ENCODE measurements at regions not wholly inside any gene's neighbourhood (a gene's known extent, or its start where the extent isn't known, plus 50 kb on each side); places are given as distances from the start of the nearest gene placed in this dataset.

DNA sequence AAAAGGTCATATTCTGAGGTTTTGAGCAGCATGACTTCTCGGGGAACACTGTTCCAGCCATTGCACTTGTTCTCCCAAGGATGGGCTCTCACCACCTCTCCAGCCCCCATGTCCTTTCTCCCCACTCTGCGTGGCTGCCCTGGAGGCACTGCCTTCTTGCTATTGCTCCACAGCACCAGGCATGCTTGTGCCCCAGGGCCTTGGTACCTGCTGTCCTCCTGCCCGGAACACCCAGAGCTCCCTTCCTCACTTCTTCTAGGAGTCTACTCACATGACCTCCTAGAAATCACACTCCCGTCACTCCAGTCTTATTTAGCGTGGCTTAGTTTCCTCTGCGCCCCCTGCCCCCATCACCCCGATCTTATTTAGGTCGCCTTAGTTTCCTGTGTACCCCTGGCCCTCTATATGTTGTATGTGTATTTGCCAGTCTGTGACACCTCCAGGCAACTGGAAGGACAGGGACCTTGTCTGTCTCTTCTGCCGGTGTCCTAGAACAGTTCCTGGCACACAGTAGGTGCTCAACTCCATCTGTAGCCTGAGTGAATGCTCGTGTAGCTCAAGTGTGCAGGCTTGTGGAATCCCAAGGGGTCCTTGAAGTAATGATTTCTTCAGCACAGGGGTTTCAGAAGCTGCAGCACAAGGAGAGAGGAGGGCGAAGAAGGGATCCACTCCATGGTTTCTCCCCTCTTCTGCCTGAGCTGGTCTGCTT lies 208.6 kb upstream of the CIBAR2 start (continued):
- TF ChIP-seq, protein P1, sequence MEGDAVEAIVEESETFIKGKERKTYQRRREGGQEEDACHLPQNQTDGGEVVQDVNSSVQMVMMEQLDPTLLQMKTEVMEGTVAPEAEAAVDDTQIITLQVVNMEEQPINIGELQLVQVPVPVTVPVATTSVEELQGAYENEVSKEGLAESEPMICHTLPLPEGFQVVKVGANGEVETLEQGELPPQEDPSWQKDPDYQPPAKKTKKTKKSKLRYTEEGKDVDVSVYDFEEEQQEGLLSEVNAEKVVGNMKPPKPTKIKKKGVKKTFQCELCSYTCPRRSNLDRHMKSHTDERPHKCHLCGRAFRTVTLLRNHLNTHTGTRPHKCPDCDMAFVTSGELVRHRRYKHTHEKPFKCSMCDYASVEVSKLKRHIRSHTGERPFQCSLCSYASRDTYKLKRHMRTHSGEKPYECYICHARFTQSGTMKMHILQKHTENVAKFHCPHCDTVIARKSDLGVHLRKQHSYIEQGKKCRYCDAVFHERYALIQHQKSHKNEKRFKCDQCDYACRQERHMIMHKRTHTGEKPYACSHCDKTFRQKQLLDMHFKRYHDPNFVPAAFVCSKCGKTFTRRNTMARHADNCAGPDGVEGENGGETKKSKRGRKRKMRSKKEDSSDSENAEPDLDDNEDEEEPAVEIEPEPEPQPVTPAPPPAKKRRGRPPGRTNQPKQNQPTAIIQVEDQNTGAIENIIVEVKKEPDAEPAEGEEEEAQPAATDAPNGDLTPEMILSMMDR (IDR thresholded peaks at IDR 0.05): no peak
- TF ChIP-seq TEAD4 (IDR thresholded peaks at IDR 0.05; ENCODE audit: borderline replicate concordance, insufficient read depth): no peak

DNA sequence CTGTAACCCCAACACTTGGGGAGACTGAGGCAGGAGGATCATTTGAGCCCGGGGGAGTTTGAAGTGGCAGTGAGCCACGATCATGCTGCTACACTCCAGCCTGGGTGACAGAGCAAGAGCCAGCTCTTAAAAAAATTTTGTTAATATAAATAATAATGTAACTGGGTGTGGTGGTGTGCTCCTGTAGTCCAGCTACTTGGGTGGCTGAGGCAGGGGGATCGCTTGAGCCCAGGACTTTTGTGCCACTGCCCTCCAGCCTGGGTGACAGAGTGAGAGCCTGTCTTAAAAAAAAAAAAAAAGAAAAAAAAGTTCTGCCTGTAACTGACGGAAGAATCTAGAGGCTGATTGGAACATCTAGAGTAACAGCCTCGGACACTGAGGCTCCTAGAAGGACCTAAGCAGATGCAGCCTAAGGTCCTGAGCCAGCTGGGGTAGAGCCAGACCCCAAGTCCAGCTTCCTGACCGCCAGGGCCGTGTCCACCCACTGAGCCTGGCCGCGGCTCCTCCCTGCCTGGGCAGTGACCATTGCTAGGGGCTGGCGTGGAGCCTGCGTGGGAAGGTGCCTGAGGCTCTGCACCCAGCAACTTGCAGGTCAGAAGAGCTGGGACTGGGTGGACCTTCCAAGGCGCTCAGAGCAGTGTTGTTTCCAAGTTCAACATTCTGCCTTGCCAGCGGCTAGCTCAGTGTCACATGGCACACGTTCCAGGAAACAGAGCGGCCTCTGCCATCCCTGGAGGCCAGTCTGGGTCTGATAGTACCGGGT lies 209.4 kb upstream of the CIBAR2 start:
- 34% methylated on average over 12 of the region's 16 CpGs for whole genome bisulfite sequencing (ENCODE audit: low lambda C conversion rate)
- no peaks in the 10 kb centered on the region; the same call in none of the 2 replicates for H3K79me2 ChIP-seq (ENCODE audit: insufficient read depth)
- CTCF ChIA-PET: interaction anchor here (0.7 to 3.8 kb wide), 10 partner anchors 9 to 318 kb away, joined by 3 to 14 read pairs (median 5); no protein-coding TSS in a partner anchor
- no peak overlapping the region for H3K9ac ChIP-seq
- no peaks in the 10 kb centered on the region for H3K27me3 ChIP-seq (ENCODE audit: insufficient read depth)
- peaks cover 4 to 36% of the 10 kb centered on the region in 2 experiments; a peak in 1 of 4 replicates for H3K4me1 ChIP-seq (ENCODE audit: control insufficient read depth in 1 of 2, insufficient read depth in 2 of 2, low read depth in 1 of 2, low read length in 1 of 2)
- peak overlapping the region; percentile 57; the same call in 1 of the 2 replicates for H2AFZ ChIP-seq (ENCODE audit: low read depth)
- no peaks in the 10 kb centered on the region for H3K36me3 ChIP-seq (replicated peaks in 1 of 2; ENCODE audit: control insufficient read depth in 1 of 2, insufficient read depth in 2 of 2, low read length in 1 of 2)
- POLR2A ChIA-PET: interaction anchor here (0.8 to 1.3 kb wide), 3 partner anchors 26 to 45 kb away, joined by 3 to 4 read pairs (median 3); no protein-coding TSS in a partner anchor
- 0 out of 2 replicates have a peak, but pooled peaks cover 3% of the 10 kb centered on the region for H4K20me1 ChIP-seq (ENCODE audit: insufficient read depth)
- H3K4me2 ChIP-seq: peak overlapping the region; percentile 68; the same call in 1 of the 2 replicates
- H3F3A ChIP-seq (replicated peaks; ENCODE audit: insufficient read depth): peaks cover 2% of the 10 kb centered on the region
- no peaks in the 10 kb centered on the region for H3K9me2 ChIP-seq
- peak; percentile 77 for DNase-seq
- no peaks in the 10 kb centered on the region for H3K9me3 ChIP-seq
- peak overlapping the region; percentile 39 to 94; a peak in 3 of 4 replicates for H3K27ac ChIP-seq (ENCODE audit: low read depth in 2 of 2, low read length in 1 of 2)
- H3K4me3 ChIP-seq (ENCODE audit: low read depth in 2 of 2, low read length in 1 of 2): no peak overlapping the region; a peak in 1 of 4 replicates
- no peak for TF ChIP-seq JUND (IDR thresholded peaks at IDR 0.05)
- TF ChIP-seq ELF1 (IDR thresholded peaks at IDR 0.05): no peak
- TF ChIP-seq FOXJ3 (CRISPR knock-in tag; IDR thresholded peaks at IDR 0.05): no peak
- TF ChIP-seq NFIC (IDR thresholded peaks at IDR 0.05; ENCODE audit: borderline replicate concordance): 0 out of 2 replicates have a peak, but pooled peaks have one; percentile 54
- TF ChIP-seq TEAD4 (IDR thresholded peaks at IDR 0.05; ENCODE audit: borderline replicate concordance, insufficient read depth): no peak
- TF ChIP-seq, protein P2, sequence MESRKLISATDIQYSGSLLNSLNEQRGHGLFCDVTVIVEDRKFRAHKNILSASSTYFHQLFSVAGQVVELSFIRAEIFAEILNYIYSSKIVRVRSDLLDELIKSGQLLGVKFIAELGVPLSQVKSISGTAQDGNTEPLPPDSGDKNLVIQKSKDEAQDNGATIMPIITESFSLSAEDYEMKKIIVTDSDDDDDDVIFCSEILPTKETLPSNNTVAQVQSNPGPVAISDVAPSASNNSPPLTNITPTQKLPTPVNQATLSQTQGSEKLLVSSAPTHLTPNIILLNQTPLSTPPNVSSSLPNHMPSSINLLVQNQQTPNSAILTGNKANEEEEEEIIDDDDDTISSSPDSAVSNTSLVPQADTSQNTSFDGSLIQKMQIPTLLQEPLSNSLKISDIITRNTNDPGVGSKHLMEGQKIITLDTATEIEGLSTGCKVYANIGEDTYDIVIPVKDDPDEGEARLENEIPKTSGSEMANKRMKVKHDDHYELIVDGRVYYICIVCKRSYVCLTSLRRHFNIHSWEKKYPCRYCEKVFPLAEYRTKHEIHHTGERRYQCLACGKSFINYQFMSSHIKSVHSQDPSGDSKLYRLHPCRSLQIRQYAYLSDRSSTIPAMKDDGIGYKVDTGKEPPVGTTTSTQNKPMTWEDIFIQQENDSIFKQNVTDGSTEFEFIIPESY (IDR thresholded peaks at IDR 0.05; ENCODE audit: borderline replicate concordance, low read depth): no peak
- TF ChIP-seq, protein P3, sequence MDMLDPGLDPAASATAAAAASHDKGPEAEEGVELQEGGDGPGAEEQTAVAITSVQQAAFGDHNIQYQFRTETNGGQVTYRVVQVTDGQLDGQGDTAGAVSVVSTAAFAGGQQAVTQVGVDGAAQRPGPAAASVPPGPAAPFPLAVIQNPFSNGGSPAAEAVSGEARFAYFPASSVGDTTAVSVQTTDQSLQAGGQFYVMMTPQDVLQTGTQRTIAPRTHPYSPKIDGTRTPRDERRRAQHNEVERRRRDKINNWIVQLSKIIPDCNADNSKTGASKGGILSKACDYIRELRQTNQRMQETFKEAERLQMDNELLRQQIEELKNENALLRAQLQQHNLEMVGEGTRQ (IDR thresholded peaks at IDR 0.05; ENCODE audit: borderline replicate concordance, low read depth, low read length): no peak
- no peak for TF ChIP-seq SIN3A (IDR thresholded peaks at IDR 0.05; ENCODE audit: borderline replicate concordance, low read depth, low read length)
- no peak for TF ChIP-seq RXRA (IDR thresholded peaks at IDR 0.05; ENCODE audit: borderline replicate concordance, low read depth)
- TF ChIP-seq, protein P4, sequence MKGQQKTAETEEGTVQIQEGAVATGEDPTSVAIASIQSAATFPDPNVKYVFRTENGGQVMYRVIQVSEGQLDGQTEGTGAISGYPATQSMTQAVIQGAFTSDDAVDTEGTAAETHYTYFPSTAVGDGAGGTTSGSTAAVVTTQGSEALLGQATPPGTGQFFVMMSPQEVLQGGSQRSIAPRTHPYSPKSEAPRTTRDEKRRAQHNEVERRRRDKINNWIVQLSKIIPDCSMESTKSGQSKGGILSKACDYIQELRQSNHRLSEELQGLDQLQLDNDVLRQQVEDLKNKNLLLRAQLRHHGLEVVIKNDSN (IDR thresholded peaks at IDR 0.05; ENCODE audit: borderline replicate concordance, low read depth): peak; percentile 57; the same call in 1 of the 2 replicates
- TF ChIP-seq RCOR1 (IDR thresholded peaks at IDR 0.05; ENCODE audit: low read length): no peak
- peak; percentile 14; the same call in 1 of the 2 replicates for TF ChIP-seq TCF12 (IDR thresholded peaks at IDR 0.05)
- TF ChIP-seq YY1 (IDR thresholded peaks at IDR 0.05; ENCODE audit: low read depth): no peak
- TF ChIP-seq FOSL2 (IDR thresholded peaks at IDR 0.05; ENCODE audit: borderline replicate concordance, low read depth): no peak
- no peak; the same call in 1 of the 2 replicates for TF ChIP-seq MXI1 (IDR thresholded peaks at IDR 0.05; ENCODE audit: low read depth, low read length)
- TF ChIP-seq, protein P1 (IDR thresholded peaks at IDR 0.05): no peak
- no peak for TF ChIP-seq NRF1 (IDR thresholded peaks at IDR 0.05; ENCODE audit: low read depth, low read length)
- TF ChIP-seq, protein P5, sequence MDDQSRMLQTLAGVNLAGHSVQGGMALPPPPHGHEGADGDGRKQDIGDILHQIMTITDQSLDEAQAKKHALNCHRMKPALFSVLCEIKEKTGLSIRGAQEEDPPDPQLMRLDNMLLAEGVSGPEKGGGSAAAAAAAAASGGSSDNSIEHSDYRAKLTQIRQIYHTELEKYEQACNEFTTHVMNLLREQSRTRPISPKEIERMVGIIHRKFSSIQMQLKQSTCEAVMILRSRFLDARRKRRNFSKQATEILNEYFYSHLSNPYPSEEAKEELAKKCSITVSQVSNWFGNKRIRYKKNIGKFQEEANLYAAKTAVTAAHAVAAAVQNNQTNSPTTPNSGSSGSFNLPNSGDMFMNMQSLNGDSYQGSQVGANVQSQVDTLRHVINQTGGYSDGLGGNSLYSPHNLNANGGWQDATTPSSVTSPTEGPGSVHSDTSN (IDR thresholded peaks at IDR 0.05): no peak
- TF ChIP-seq RFX5 (IDR thresholded peaks at IDR 0.05; ENCODE audit: low read length): 0 out of 2 replicates have a peak, but pooled peaks have one; percentile 23
- no peak for TF ChIP-seq FOXM1 (IDR thresholded peaks at IDR 0.05; ENCODE audit: low read depth)
